GM10266 (cell line): ENCODE measurements at regions not wholly inside any gene's neighbourhood (a gene's known extent, or its start where the extent isn't known, plus 50 kb on each side); places are given as distances from the start of the nearest gene placed in this dataset.

Source experiments
- DNase-seq: peaks from one replicate; pipeline ENCODE4 v3.0.0; 2012; ENCODE audit errors: extremely low spot score
- TF ChIP-seq, protein P1 (sequence below): IDR thresholded peaks from 2 replicates; pipeline ENCODE4 v1.5.1; 2012; ENCODE audit warnings: mild to moderate bottlenecking, low read depth; ENCODE audit not compliant: control insufficient read depth, insufficient read depth; ENCODE audit errors: missing control alignments

DNA sequence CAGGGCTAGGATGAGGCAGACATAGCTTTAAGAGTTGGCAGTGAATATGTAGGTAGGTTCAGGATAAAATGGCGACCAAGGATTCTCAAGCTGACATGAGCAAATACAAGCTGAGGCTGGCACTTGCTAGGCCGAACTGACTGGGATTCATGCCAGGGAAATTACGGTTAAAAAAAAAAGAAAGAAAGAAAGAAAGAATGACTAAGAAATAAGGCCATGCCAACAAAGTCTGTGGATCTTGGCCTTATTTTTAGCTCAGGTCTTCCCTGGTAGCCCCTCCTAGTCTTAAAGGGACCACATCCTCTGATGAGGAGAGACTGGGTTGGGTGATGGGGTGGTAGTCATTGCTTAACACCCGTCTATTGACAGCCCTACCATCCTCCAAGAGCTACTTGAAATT is 64.4 kb upstream of the KLHL13 start:
- TF ChIP-seq, protein P1, sequence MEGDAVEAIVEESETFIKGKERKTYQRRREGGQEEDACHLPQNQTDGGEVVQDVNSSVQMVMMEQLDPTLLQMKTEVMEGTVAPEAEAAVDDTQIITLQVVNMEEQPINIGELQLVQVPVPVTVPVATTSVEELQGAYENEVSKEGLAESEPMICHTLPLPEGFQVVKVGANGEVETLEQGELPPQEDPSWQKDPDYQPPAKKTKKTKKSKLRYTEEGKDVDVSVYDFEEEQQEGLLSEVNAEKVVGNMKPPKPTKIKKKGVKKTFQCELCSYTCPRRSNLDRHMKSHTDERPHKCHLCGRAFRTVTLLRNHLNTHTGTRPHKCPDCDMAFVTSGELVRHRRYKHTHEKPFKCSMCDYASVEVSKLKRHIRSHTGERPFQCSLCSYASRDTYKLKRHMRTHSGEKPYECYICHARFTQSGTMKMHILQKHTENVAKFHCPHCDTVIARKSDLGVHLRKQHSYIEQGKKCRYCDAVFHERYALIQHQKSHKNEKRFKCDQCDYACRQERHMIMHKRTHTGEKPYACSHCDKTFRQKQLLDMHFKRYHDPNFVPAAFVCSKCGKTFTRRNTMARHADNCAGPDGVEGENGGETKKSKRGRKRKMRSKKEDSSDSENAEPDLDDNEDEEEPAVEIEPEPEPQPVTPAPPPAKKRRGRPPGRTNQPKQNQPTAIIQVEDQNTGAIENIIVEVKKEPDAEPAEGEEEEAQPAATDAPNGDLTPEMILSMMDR, result no peak
- no peak for DNase-seq

DNA sequence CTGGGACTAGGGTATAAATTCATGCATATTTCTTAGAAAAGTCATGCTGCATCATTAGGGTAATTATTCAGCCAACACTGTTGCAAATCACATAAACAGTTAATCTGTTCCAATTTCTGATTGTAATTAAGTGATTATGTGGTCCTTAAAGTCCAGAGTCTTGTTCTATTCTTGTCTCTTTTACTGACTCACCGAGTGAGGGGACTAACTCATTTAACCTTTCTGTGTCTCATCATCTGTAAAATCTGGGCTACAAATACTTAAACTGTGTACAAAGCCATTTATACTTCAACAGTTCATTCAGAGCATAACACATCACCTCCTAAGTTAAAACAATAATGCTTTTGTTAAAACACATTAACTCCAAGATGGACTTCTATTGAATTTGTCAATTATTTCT is 65.4 kb upstream of the KLHL13 start:
- no peak for DNase-seq
- TF ChIP-seq, protein P1, result no peak

DNA sequence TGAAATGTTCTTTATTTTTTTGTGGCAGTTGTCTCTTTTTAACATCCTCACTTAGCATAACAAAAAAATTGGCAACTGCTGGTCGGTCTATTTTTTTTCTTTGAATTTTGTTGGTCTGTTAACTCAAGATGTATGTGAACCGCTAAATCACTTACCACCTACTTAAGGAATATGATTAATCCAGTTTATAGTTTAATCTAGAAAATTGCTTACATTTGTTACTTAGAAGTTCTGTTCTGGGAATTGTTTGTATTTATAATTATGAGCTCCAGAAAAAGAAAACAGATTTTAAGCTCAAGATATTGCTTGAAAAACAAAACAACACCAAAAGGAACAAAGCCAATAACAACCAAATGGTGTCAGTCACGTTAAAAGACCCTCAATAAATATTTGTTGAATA is 66.1 kb upstream of the KLHL13 start:
- TF ChIP-seq, protein P1, result no peak
- DNase-seq, result no peak

DNA sequence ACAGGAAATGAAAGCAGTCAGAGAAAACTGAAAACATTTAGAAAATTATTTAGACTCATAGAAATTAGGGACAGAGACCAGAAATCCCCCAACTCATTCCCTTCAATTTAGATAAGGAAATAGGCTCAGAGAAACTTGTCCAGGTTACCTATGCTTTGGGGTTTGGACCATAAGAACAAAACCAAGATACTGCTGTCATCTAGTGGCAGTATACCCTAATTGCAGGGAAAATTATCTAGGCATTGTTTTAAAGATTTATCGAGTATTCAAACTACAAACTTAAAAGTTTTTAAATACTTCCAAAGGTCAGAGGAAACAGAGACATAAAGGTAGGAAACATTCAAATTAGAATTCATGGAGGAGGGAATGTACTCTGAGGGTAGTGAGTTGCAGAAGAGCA is 67.0 kb upstream of the KLHL13 start:
- TF ChIP-seq, protein P1, result no peak
- DNase-seq, result no peak

DNA sequence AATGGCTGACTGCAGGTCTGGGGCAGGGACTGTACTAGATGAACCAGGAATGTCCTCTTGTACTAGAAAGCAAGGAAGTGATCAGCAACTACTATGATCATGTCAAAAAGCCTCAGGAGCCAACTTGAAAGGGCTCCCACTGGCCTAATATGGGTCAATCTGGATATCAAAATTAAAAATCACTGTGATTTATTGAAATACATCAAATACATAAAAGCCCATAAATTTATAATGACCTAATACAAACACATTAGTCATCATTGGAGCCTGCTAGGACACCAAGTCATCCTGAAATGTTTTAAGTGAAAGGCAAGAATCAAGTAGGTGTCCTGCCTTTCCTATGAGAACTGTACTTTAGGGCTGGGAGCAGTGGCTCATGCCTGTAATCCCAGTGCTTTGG is 70.5 kb upstream of the KLHL13 start:
- TF ChIP-seq, protein P1, result no peak
- no peak for DNase-seq

DNA sequence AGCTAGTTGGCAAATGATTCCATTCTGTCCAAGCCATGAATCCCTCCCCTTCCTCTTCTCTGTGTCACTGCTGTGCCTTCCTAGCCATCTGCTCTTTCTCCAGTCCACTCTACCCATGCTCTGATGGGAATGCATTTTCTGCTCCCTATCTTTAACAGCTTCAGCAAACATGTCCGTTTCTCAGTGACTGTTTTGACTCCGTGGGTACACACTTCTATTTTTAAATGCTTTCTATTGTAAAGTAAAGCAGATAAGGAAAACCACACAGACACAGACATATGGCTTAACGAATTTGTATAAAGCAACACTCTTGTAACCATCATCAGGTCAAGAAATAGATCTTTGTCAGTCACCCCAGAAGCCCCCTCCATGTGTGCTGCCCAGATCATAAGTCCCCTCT is 72.4 kb upstream of the KLHL13 start:
- TF ChIP-seq, protein P1, result no peak
- DNase-seq, result no peak

DNA sequence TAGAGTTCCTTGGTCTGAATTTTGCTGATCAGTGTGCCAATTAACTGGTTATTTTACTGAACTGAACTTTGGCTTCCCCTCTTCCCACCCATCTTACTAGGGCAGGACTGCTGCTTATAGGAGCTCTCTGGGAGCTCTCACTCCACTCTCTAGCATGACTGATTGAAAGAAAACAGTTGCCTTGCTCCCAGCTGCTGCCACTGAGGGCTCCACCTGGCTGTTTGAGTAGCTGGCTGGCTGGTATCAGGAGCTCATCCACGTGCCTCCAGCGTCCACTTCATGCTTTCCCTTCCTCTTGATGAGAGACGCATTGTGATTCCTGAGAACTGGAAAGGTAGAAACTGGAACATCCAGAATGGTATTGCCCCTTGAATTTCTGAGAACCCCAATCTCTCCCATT is 73.0 kb upstream of the KLHL13 start:
- DNase-seq, result no peak
- TF ChIP-seq, protein P1, result no peak
